HG02623 (cell line): ENCODE measurements at regions not wholly inside any gene's neighbourhood (a gene's known extent, or its start where the extent isn't known, plus 50 kb on each side); places are given as distances from the start of the nearest gene placed in this dataset.

ENCODE experiments used
- ATAC-seq: cut with Tn5 transposase; IDR thresholded peaks from one replicate; pipeline ENCODE4 v1.9.1; 2021; ENCODE audit warnings: moderate library complexity; ENCODE audit not compliant: unreplicated experiment

DNA sequence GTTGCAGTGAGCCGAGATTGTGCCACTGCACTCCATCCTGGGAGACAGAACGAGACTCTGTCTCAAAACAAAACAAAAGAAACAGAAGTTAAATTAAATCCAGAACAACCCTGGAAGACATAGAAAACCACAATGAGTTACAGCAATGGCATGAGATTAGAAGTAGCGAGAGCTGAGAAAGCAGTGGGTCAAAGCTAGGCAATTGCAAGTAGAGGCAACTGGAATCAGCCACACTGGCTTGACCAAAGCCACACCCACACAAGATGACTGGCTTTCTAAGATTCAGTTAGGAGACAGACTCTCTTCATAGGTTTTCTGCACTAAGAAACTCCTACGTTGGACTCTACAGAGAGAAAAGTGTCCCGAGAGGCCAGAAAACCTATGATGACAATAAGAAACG lies 443.0 kb downstream of the GPM6A start:
- no peak for ATAC-seq

DNA sequence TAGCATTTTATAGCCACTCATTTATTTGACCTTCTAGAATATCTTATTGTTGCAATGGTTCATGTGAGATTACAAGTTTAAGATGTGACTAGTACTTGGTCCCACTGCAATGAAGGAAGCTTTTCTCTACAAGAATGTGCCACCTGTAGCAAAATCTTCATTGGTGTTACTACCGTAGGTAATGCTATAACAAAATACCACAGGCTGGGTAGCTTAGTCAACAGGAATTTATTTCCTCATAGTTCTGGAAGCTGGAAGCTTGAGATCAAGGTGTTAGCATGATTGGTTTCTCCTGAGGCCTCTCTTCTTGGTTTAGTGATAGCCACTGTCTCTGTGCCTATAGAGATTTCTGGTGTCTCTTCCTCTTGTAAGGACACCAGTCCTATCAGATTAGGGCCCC lies 441.0 kb downstream of the GPM6A start:
- no peak for ATAC-seq

DNA sequence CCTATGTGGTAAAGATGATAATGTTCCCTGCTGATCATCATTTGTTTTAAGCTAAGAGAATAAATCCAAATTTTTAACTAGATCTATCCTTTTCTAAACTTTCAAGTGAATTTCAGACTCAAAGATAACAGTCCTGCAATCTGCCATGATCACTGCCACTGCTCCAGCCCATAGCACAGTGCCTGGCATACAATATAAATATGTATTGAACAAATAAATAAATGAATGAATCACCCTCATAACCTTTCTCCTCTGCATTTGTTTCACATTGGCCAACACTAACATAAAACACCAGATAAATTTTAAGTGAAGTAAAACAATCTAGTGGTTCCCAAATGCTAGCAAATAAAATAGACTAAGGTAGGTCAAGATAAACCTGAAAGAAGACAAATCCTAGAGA lies 439.0 kb downstream of the GPM6A start:
- no peak for ATAC-seq

DNA sequence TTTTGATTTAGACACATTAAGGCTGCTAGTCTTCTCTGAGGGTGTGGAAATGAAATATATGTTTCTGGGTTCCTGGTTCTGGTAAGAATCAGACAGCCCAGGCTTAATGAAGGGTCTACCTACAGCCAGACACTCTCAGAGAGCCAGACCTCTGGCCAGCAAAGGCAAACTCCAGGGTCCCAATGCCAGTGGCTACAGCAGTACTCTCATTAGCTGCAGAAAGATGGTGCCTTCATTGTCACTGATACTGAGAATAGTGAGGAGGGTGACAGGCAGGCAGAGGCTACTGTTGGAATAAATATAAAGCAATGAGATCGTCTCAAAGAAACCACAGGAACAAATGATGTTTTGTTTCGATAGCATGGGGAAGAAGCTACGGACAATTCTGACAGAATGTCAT lies 437.6 kb downstream of the GPM6A start:
- ATAC-seq, result no peak

DNA sequence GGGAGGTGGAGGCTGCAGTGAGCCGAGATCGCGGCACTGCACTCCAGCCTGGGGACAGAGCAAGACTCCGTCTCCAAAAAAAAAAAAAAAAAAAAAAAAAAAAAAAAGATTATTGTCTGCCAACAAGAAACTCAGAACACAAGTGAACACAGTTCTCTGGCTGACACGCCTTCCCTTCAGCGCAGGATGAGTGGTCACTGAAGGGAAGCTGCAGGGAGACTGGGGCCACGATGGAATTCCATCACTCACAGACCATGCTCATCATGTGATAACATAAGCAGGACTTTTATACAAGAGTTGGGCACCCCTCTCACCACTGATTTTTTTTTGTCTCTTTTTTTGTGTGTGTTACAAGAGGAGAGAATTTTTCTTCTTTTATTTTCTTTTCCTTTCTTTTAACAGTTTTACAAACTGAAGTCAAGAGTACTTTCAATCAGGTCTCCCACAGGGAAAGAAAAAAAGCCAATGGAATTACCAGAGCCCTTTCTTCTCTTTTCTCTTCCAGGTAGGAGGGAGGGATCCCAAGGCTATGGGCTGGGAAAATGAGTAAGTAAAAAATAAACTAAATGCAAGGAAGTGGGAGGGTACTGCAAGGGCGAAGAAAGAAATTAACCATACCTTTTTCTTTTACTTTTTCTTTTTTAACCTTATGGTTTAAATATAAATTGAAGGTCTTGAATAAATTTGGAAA lies 435.6 kb downstream of the GPM6A start:
- ATAC-seq, result no peak

DNA sequence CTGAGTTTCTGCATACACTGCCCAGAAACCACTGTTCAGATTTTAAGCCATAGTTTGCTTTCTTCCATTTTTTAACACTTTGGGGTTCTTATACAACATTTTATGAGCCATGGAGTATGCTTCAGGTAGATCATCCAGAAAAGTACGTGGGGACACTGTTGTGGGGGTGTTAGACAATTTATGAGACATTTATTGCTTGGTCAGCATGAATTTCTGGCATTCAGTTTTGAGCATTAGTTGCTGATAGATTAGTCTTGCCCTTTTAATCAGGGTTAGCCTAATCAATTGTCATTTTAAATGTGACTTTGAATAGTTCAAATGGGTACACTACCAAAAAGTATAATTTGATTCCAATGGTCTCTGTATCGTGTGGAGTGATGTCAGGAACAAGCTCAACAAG lies 434.9 kb downstream of the GPM6A start:
- no peak for ATAC-seq

DNA sequence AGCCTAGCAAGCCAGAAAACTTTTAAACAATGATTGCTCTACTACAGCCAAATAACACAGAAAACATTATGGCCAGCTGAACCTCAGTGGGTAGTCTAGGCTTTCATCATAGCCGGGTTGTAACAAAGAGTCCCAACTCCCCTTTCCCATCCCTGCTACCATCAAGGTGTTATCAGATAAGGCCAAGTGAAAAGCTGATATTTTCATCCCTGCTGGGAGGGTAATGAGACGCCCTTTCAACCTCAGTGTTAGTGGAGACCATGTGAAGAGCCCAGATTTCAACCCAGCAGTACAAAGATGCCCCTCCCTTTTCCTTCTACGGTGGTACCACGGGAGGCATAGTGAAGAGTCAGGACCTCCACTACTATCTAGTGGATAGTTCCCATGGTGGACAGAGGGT lies 433.7 kb downstream of the GPM6A start:
- ATAC-seq, result no peak

DNA sequence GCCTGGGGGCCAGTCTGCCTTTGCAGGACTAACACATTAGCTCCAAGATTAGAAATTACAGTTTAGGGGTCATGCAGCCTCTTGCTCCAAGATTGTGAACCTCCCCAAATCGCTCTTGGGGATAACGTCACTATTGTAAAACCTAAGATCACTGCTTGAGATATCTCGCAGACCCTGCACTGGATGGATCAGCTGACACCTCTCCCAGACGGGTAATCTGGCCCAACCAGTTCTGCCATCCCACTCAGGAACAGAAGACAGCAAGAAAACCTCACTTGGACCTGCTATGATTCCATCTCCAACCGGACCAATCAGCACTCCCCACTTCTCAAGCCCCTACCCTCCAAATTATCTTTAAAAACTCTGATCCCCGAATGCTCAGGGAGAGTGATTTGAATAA lies 431.2 kb downstream of the GPM6A start:
- ATAC-seq, result no peak

DNA sequence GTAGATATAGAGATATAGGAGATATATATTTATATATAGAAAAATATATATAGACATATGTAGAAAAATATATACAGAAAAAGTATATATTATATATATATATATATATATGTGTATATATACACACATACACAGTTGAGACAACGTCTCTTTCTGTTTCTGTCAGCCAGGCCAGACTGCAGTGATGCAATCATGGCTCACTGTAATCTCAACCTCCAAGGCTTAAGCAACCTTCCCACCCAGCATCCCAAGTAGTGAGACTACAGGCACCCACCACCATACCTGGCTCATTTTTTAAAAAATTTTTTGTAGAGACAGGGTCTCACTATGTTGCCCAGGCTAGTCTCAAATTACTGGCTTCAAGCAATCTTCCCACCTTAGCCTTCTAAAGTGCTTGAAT lies 426.3 kb downstream of the GPM6A start:
- ATAC-seq, result no peak

DNA sequence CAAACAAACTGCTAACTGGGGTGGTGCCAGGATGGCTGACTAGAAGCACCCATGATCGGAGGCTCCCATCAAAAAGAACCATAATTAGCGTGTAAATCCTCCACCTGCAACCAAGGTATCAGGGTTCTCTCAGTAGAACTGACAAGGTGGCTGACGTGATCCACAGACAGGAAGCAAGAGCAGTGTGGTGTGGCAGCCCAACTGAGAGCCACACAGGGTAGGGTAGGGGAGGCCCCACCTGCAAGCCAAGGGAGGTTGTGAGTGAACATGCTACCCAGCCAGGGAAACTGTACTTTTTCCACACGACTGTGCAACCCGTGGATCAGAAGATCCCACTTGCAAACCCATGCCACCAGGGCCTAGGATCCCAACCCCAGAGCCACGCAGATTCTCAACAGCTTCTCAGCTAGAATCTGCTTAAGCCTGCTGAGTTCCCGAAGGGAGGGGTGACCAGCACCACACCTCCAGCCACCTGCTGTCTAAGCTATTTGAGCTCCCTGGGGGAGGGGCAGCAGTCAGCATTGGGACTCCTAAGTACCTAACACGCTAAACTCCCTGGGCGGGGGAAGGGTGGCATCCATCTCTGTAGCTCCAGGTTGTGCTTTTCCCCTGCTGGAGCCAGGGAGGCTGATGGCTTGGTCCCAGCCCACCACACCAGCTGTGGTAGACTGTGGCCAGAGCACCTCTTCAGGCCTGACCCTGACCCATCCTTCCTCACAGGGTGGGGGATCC lies 425.1 kb downstream of the GPM6A start:
- ATAC-seq, result peak; percentile 45

DNA sequence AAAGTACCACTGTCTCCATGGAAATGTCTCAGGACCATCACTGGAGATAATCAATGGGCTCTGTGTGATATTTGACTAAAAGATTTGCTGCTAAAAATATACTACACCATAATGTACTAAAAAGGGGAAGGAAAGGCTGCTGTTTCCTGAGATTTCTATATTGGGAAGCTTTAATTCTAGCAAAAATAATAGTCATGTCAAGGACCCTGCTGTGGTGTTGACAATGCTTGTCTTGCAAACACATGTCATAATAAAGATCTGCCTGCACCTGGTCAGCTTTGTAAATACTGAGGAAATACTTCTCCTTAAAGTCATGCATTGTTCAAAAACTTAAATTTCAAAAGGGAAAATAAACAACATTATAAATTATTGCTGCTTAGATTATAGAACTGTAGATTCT lies 417.9 kb downstream of the GPM6A start:
- no peak for ATAC-seq

DNA sequence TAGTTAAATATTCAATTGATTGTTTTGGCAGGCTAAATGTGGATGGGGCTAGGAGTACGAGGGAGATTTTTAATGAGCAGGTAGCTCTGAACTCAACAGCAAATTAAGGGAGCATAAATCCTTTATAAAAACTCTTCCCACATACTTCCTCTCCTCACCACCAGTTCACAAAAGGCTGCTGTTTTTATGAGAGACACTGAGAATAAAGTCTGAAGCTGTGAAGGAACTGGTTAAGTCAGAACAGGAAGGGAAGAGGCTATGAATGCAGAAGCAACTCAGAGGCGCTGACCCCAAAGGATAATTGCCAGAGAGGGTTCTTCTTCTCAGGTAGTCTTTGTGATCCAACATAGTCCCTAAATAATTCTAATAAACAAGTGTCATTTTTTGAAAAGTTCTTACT lies 406.1 kb downstream of the GPM6A start:
- ATAC-seq, result no peak

DNA sequence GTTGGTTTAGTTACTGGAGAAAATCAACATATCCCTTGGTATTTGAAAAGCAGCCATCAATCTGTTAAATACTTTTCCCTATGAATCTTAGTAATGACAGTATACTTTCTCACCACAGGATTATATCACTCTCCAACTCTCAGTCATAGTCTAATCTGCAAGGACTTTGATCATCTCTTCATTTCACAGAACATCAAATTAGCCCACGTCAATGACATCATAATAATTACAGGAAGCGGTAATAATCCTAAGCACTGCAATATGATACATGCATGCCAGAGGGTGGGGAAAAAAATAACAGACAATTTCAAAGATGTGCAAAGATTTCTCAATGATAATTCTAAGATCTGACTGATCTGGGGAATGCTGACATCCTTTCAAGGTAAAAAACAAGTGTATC lies 404.1 kb downstream of the GPM6A start:
- no peak for ATAC-seq

DNA sequence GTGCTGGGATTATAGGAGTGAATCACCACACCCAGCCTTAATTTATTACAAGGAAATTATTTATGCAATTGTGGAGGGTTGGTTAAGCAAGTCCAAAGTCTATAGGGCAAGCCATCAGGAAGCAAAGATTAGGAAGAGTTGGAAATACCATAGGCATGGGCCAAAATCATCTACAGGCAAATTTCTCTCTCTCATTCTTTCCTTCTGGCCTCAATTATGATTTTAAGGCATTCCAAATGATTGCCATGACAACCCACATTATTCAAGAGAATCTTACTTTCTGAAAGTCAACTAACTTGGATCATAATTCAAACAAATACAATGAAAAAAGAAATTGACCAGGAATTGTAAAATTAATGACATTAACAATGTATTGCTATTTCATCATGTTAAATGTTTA lies 400.8 kb downstream of the GPM6A start:
- no peak for ATAC-seq

DNA sequence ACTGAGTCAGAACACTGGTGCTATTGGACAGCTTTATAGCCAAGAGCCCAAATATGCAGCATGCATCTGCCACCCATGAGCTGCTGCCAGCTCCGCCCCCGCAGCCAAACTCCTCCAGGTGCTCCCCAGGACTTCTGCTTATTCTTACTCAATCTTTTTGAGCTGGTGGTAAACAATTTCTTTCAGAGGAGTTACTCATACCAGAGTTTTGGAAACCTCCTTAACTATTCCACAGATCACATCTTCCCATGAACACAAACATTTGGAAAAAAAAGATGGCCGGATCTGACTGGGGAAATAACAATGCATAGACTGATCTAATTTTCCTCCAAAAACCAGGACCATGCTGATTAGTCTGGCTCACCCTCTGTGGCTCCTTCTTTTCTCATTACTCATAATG lies 399.9 kb downstream of the GPM6A start:
- ATAC-seq, result no peak

DNA sequence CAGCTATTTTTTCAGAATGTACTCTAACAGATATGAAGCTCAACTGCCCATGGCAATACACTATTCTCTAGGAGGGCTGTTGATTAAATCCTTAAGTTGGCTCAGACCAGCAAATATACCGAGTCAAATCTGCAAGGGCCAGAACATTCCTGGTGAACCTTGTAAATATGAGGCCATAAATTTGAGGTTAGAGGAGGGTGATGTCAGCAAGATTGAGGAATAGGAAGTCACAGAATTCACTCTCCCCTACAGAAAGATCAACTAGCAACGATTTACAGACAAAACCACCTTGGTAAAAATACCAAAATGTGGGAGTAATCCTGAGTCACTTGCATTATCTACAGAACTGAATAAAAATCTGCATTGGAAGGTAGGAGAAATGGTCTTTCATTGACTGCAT lies 399.3 kb downstream of the GPM6A start:
- no peak for ATAC-seq

DNA sequence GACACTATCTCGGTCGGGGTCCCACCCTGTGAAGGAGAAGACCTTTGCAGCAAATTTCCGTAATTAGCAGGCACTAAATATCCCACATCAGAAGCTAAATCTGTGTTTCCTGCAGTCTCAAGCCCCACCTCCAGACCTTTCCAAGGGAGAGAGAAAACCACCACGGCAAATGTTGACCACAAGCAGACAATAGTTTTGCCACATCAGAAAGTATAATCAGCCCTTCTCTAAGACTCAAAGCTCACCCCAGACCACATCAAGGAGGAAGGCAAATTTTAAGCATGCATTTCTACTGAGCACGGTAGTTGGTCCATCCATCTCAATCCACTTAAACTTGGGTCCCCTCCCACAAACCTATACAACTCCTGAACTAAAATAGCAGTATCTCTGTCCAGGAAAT lies 398.5 kb downstream of the GPM6A start:
- no peak for ATAC-seq

DNA sequence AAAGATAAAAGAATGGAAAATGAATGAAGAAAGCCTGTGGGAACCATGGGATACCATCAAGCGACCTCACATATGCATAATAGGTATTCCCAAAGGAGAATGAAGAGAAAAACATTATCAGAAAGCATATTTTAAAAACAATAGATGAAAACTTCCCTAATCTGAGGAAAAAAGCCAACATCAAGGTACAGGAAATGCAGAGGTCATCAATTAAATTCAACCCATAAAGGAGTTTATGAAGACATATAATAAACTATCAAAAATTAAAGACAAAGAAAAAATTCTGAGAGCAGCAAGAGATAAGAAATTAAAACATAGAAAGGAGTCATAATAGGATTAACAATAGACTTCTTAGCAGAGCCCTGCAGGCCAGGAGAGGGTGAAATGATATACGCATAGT lies 397.5 kb downstream of the GPM6A start:
- ATAC-seq, result no peak

DNA sequence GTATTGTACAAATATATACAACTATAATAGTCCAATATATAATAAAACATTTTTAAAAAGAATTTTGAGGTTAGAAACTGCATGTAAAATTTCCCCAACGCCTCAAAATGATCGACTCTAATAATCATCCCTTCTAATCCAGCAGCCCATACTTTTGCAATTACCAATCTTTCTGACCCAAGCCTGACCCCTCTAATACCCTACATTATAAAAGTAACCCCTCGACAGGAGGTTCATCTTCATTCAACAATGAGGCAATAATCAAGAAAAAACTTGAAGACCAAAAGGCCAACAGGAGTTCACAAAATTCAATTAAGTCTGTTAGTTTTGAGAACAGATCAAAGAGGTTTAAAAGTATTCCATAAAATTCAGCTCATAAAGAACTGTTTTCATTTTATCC lies 393.5 kb downstream of the GPM6A start:
- no peak for ATAC-seq

DNA sequence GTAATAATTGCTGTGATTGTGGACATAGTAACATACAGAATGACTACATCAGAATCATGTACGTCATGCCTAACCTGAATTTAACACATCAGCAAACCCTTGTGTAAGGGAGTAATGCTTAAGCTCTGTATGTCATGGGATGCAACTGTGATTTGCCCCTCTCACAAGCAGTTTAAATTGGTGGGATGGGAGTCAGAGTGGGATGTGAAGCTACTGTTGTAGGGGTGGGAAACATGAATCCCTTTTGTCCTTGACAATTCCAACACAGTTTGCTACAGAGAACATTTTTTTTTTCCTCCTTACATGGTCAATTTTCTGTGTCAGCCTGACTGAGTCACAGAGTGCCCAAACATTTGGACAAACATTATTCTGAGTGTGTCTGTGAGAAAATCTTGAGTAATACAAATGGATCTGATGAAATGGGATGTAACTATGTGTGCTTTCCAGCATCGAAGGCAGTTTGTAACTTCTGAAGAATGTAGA lies 392.8 kb downstream of the GPM6A start:
- no peak for ATAC-seq

DNA sequence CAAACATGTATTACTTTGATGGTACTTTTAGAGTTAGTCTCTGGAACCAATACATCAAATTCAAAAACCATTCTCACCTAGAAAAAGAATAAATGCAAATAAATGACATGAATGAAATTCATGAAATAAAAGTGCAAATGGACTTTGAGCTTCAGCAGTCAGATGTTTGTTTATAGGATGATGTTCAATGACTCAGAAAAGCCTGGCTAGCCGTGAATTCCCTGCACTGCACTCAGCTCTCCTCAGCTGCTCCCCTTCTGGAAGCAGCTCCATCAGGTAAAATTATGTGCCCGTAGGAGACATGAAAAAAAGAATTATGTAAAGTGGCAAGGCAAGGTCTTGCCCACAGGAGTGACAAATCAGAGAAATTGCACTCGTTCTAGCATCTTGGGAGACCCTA lies 390.6 kb downstream of the GPM6A start:
- ATAC-seq, result no peak

DNA sequence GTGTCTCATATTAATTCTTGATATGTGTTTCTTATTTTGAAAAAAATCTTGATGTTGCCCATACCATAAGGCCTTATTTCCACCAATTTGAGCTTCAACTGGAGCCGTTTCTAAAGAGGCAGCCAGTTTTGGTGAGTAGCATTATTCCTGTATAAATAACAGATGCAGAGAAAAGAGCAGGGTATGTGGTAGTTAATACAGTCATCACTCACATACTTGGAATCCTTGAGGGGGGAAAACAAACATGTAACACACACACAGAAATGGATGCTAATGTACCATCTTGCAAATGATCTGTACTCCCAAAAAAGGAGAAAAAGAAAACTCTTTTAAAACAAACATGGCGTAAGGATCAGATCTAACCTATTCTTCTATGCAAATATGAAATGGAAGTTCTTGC lies 389.7 kb downstream of the GPM6A start:
- no peak for ATAC-seq

DNA sequence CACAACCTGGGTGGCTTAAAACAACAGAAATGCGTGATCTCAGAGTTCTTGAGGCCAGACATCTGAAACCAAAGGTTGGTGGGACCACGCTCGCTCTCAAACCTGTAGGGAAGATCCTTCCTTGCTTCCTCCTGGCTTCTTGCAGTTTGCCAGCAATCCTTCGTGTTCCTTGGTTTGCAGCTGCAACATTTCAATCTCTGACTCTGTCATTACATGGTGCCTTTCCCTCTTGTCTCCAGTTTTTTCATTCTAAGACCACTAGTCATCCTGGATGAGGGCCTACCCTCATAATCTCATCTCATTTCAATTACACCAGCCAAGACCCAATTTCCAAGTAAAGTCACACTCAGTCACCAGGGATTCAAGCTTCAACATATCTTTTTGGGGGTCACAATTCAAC lies 388.0 kb downstream of the GPM6A start:
- ATAC-seq, result no peak
